GM12865 (cell line): ENCODE measurements at regions not wholly inside any gene's neighbourhood (a gene's known extent, or its start where the extent isn't known, plus 50 kb on each side); places are given as distances from the start of the nearest gene placed in this dataset.

Source experiments
- DNase-seq: peaks from one replicate; pipeline ENCODE4 v3.0.0; 2010; ENCODE audit warnings: low read depth
- H3K4me3 ChIP-seq: 2 replicates; pipeline ENCODE4 v1.5.1; 2011; ENCODE audit warnings: mild to moderate bottlenecking, low read depth, low read length, control low read depth
- CTCF ChIP-seq: IDR thresholded peaks from 2 replicates; pipeline ENCODE4 v1.5.1; 2011; ENCODE audit warnings: low read length, control low read depth, low read depth, inconsistent platforms; ENCODE audit not compliant: insufficient read depth; ENCODE audit errors: missing control alignments

- TF ChIP-seq CTCF = no peak
- no peak for DNase-seq
- no peak overlapping the region for H3K4me3 ChIP-seq
Observed at GRCh38 chr18:65631766-65632165, 119.0 kb upstream of the CDH7 start.

GRCh38 chr18:65628390-65628789 lies 122.4 kb upstream of the CDH7 start:
- no peak overlapping the region for H3K4me3 ChIP-seq
- no peak for DNase-seq
- TF ChIP-seq CTCF = no peak

- no peak for DNase-seq
- H3K4me3 ChIP-seq = no peak overlapping the region
- TF ChIP-seq CTCF = no peak
Observed at GRCh38 chr18:65623676-65624075, 127.1 kb upstream of the CDH7 start.

- no peak for DNase-seq
- TF ChIP-seq CTCF = no peak
- no peak overlapping the region for H3K4me3 ChIP-seq
Observed at GRCh38 chr18:65622436-65622835, 128.4 kb upstream of the CDH7 start.

GRCh38 chr18:65620076-65620696 lies 130.6 kb upstream of the CDH7 start:
- H3K4me3 ChIP-seq = no peak overlapping the region
- TF ChIP-seq CTCF = no peak
- DNase-seq = no peak

GRCh38 chr18:65610939-65611338 lies 139.9 kb upstream of the CDH7 start:
- no peak for DNase-seq

More at GRCh38 chr18:65610939-65611338, 139.9 kb upstream of the CDH7 start:
- TF ChIP-seq CTCF = no peak
- H3K4me3 ChIP-seq = no peak overlapping the region
